KOPT-K1 (cell line): ENCODE measurements at regions not wholly inside any gene's neighbourhood (a gene's known extent, or its start where the extent isn't known, plus 50 kb on each side); places are given as distances from the start of the nearest gene placed in this dataset.

Experiments
- H3K27ac ChIP-seq: fragments of 200-600 bp; sonication (generic); 2 replicates; pipeline ENCODE4 v1.5.1; 2016; ENCODE audit warnings: antibody characterized with exemption, mild to moderate bottlenecking, low read depth, low read length; ENCODE audit not compliant: poor library complexity, severe bottlenecking
- H3K36me3 ChIP-seq: fragments of 200-600 bp; sonication (generic); 2 replicates; pipeline ENCODE4 v1.5.1; 2017; ENCODE audit warnings: antibody characterized with exemption, mild to moderate bottlenecking, low read length, moderate library complexity; ENCODE audit not compliant: insufficient read depth
- H3K9me3 ChIP-seq: fragments of 200-600 bp; sonication (generic); 2 replicates; pipeline ENCODE4 v1.5.1; 2017; ENCODE audit warnings: antibody characterized with exemption, low read length, mild to moderate bottlenecking; ENCODE audit not compliant: insufficient read depth, poor library complexity, severe bottlenecking

- Histone ChIP-seq H3K27ac (peak overlapping the region; percentile 98), H3K36me3 (no peaks in the 10 kb centered on the region), H3K9me3 (no peaks in the 10 kb centered on the region)
Measured at GRCh38 chr15:39495871-39496840, 84.7 kb upstream of the THBS1 start.

- Histone ChIP-seq H3K36me3 (no peaks in the 10 kb centered on the region), H3K9me3 (no peaks in the 10 kb centered on the region), H3K27ac (peak overlapping the region; percentile 98)
Measured at GRCh38 chr15:39497016-39497758, 83.7 kb upstream of the THBS1 start.

GRCh38 chr15:39497759-39498565 is 82.9 kb upstream of the THBS1 start:
- peak overlapping the region; percentile 98 for H3K27ac ChIP-seq
- no peaks in the 10 kb centered on the region for H3K36me3 ChIP-seq
- H3K9me3 ChIP-seq, result no peaks in the 10 kb centered on the region

GRCh38 chr15:39498629-39499028 is 82.2 kb upstream of the THBS1 start:
- H3K36me3 ChIP-seq, result no peaks in the 10 kb centered on the region
- H3K9me3 ChIP-seq, result no peaks in the 10 kb centered on the region
- peak overlapping the region; percentile 98 for H3K27ac ChIP-seq

- Histone ChIP-seq H3K9me3 (no peaks in the 10 kb centered on the region), H3K36me3 (no peaks in the 10 kb centered on the region), H3K27ac (peak overlapping the region; percentile 98)
Measured at GRCh38 chr15:39499042-39499441, 81.8 kb upstream of the THBS1 start.

- H3K9me3 ChIP-seq, result no peaks in the 10 kb centered on the region
- no peaks in the 10 kb centered on the region for H3K36me3 ChIP-seq
- no peak overlapping the region for H3K27ac ChIP-seq
Measured at GRCh38 chr15:39499681-39500080, 81.2 kb upstream of the THBS1 start.

- Histone ChIP-seq H3K9me3 (no peaks in the 10 kb centered on the region), H3K36me3 (no peaks in the 10 kb centered on the region), H3K27ac (no peak overlapping the region)
Measured at GRCh38 chr15:39501366-39502081, 79.4 kb upstream of the THBS1 start.

- Histone ChIP-seq H3K9me3 (no peaks in the 10 kb centered on the region), H3K27ac (no peak overlapping the region), H3K36me3 (no peaks in the 10 kb centered on the region)
Measured at GRCh38 chr15:39502082-39502447, 78.8 kb upstream of the THBS1 start.

- no peaks in the 10 kb centered on the region for H3K36me3 ChIP-seq
Measured at GRCh38 chr15:39502611-39503195, 78.2 kb upstream of the THBS1 start.

GRCh38 chr15:39503526-39503925 is 77.4 kb upstream of the THBS1 start:
- no peaks in the 10 kb centered on the region for H3K9me3 ChIP-seq
- no peak overlapping the region for H3K27ac ChIP-seq
- no peaks in the 10 kb centered on the region for H3K36me3 ChIP-seq

More at GRCh38 chr15:39502611-39503195, 78.2 kb upstream of the THBS1 start:
- no peaks in the 10 kb centered on the region for H3K9me3 ChIP-seq
- no peak overlapping the region for H3K27ac ChIP-seq

GRCh38 chr15:39504808-39505207 is 76.1 kb upstream of the THBS1 start:
- Histone ChIP-seq H3K9me3 (no peaks in the 10 kb centered on the region), H3K27ac (no peak overlapping the region), H3K36me3 (no peaks in the 10 kb centered on the region)

- H3K36me3 ChIP-seq, result no peaks in the 10 kb centered on the region
- no peak overlapping the region for H3K27ac ChIP-seq
- H3K9me3 ChIP-seq, result no peaks in the 10 kb centered on the region
Measured at GRCh38 chr15:39506146-39506545, 74.7 kb upstream of the THBS1 start.

GRCh38 chr15:39508536-39508935 is 72.3 kb upstream of the THBS1 start:
- no peaks in the 10 kb centered on the region for H3K36me3 ChIP-seq
- H3K27ac ChIP-seq, result no peak overlapping the region
- H3K9me3 ChIP-seq, result no peaks in the 10 kb centered on the region
